DMS53 (cell line): ENCODE measurements at regions not wholly inside any gene's neighbourhood (a gene's known extent, or its start where the extent isn't known, plus 50 kb on each side); places are given as distances from the start of the nearest gene placed in this dataset.

Source experiments
- DNase-seq: peaks from one replicate; lab custom pipeline; 2025; lab: John Stamatoyannopoulos, UW

GRCh38 chr11:121688055-121688491, 235.3 kb upstream of the SORL1-AS1 start:
- peak; percentile 45 for DNase-seq

GRCh38 chr11:121683791-121684190, 231.0 kb upstream of the SORL1-AS1 start:
- no peak for DNase-seq
